Ovary (tissue), 7 donors: ENCODE measurements at regions not wholly inside any gene's neighbourhood (a gene's known extent, or its start where the extent isn't known, plus 50 kb on each side); places are given as distances from the start of the nearest gene placed in this dataset.

Source experiments
- DNase-seq, 5 donors: peaks; one replicate each; pipeline ENCODE4 v3.0.0-alpha.2; 2019 to 2020
- H3K27ac ChIP-seq, 2 donors: fragments of 200-600 bp; one replicate each; pipeline versions ENCODE4 v1.5.1 to v1.8.0; 2019 to 2022
- H3K27me3 ChIP-seq: fragments of 200-600 bp; one replicate; pipeline ENCODE4 v1.8.0; 2022
- H3K36me3 ChIP-seq: fragments of 200-600 bp; sonication (generic); one replicate; pipeline ENCODE4 v1.5.1; 2019
- H3K4me1 ChIP-seq: one replicate; pipeline ENCODE4 v1.8.1; 2013; ENCODE audit warnings: mild to moderate bottlenecking, moderate library complexity; ENCODE audit not compliant: insufficient read depth
- H3K4me3 ChIP-seq: fragments of 200-600 bp; sonication (generic); one replicate; pipeline ENCODE4 v1.5.1; 2017
- H3K9me3 ChIP-seq, 2 donors: fragments of 200-600 bp in 1 of 2; sonication (generic) in 1 of 2; one replicate each; pipeline versions ENCODE4 v1.5.1 to v1.8.1; 2013 to 2019; ENCODE audit warnings: mild to moderate bottlenecking in 1 of 2, moderate library complexity in 1 of 2
- CTCF ChIP-seq, 3 donors: fragments of 450-650 bp in 2 of 3; fragments of 200-600 bp in 1 of 3; IDR thresholded peaks; one replicate each; pipeline versions ENCODE4 v1.5.1 to v1.8.0; 2016 to 2022; ENCODE audit warnings: antibody characterized with exemption in 3 of 3, mild to moderate bottlenecking in 1 of 3
- EP300 ChIP-seq: sonication (generic); formaldehyde crosslinking; IDR thresholded peaks from one replicate; pipeline ENCODE4 v1.6.1; 2017; ENCODE audit warnings: antibody characterized with exemption
- POLR2A ChIP-seq: fragments of 450-650 bp; IDR thresholded peaks from one replicate; pipeline ENCODE4 v1.6.1; 2017; ENCODE audit warnings: antibody characterized with exemption, mild to moderate bottlenecking, moderate library complexity
- WGBS, 3 donors: extraction: QIAGEN DNeasy Blood & Tissue Kit in 1 of 3; methylation state at CpG; one replicate each; pipeline versions ENCODE4 v1.1.5 to v1.1.7; 2013 to 2017; 5-methylcytosine and 5-hydroxymethylcytosine counted together
- intact Hi-C, 4 donors: fragments of 100-400 bp; cut with DNase I; formaldehyde crosslinking; loops; one replicate each; pipeline versions ENCODE4 v1.11.0 to v1.15.1; 2022 to 2023
- donor health status: DM: no; HTN: no; CAD: no; lungs with moderate emphysema.
- donor health status: DM: no; HTN: no; CAD: no.
- donor health status: Bipolar disorder and iron deficiency.
- donor health status: DM: no; HTN: no; CAD: no.
- donor health status: DM: yes; HTN: yes; CAD: no.

GRCh38 chr3:82067420-82067819, 306.0 kb upstream of the GBE1 start:
- Histone ChIP-seq H3K36me3 (no peaks in the 10 kb centered on the region), H3K27ac (no peak overlapping the region), H3K4me3 (no peak overlapping the region), H3K4me1 (no peaks in the 10 kb centered on the region), H3K9me3 (no peaks in the 10 kb centered on the region), H3K27me3 (no peaks in the 10 kb centered on the region)
- intact Hi-C loops = loop anchor here in 1 of 4 donors (5.0 kb wide), 1 partner anchor 1470 kb away; no protein-coding TSS in a partner anchor
- WGBS, 3 donors = 92 to 95% (median 93%) methylated on average over 7 of the region's 7 CpGs
- TF ChIP-seq EP300 (no peak), CTCF (IDR thresholded peaks at IDR 0.05) (no peak), POLR2A (no peak)
- no peak for DNase-seq

GRCh38 chr3:82058809-82059208, 297.4 kb upstream of the GBE1 start:
- Histone ChIP-seq H3K4me3 (no peak overlapping the region), H3K4me1 (no peaks in the 10 kb centered on the region), H3K27ac (no peak overlapping the region), H3K36me3 (no peaks in the 10 kb centered on the region), H3K9me3 (no peaks in the 10 kb centered on the region), H3K27me3 (no peaks in the 10 kb centered on the region)
- no peak for DNase-seq
- intact Hi-C loops = no loop called here
- 88 to 91% (median 90%) methylated on average over 8 of the region's 8 CpGs for WGBS, 3 donors
- TF ChIP-seq CTCF (IDR thresholded peaks at IDR 0.05) (no peak), EP300 (no peak), POLR2A (no peak)

GRCh38 chr3:82055792-82056191, 294.3 kb upstream of the GBE1 start:
- intact Hi-C loops = no loop called here
- no peaks in the 10 kb centered on the region for H3K9me3 ChIP-seq
- TF ChIP-seq CTCF (IDR thresholded peaks at IDR 0.05) = no peak
- no peak for TF ChIP-seq EP300
- TF ChIP-seq POLR2A = no peak
- DNase-seq = no peak
- no peaks in the 10 kb centered on the region for H3K36me3 ChIP-seq
- H3K27ac ChIP-seq = no peak overlapping the region
- no peaks in the 10 kb centered on the region for H3K4me1 ChIP-seq
- WGBS, 3 donors = 51 to 63% (median 63%) methylated on average over 3 of the region's 3 CpGs
- no peak overlapping the region for H3K4me3 ChIP-seq
- no peaks in the 10 kb centered on the region for H3K27me3 ChIP-seq

GRCh38 chr3:82054849-82055248, 293.4 kb upstream of the GBE1 start:
- H3K9me3 ChIP-seq = no peaks in the 10 kb centered on the region
- TF ChIP-seq POLR2A = no peak
- TF ChIP-seq EP300 = no peak
- no peak for TF ChIP-seq CTCF (IDR thresholded peaks at IDR 0.05)
- H3K27ac ChIP-seq = no peak overlapping the region
- WGBS, 3 donors = 86 to 100% (median 100%) methylated on average over 1 of the region's 1 CpG
- no peaks in the 10 kb centered on the region for H3K27me3 ChIP-seq
- intact Hi-C loops = no loop called here
- DNase-seq = no peak
- no peaks in the 10 kb centered on the region for H3K36me3 ChIP-seq
- no peak overlapping the region for H3K4me3 ChIP-seq
- H3K4me1 ChIP-seq = no peaks in the 10 kb centered on the region

- Histone ChIP-seq H3K27ac (no peak overlapping the region), H3K36me3 (no peaks in the 10 kb centered on the region), H3K9me3 (no peaks in the 10 kb centered on the region), H3K4me3 (no peak overlapping the region), H3K4me1 (no peaks in the 10 kb centered on the region), H3K27me3 (no peaks in the 10 kb centered on the region)
- intact Hi-C loops = no loop called here
- TF ChIP-seq CTCF (IDR thresholded peaks at IDR 0.05) (no peak), POLR2A (no peak), EP300 (no peak)
- WGBS, 3 donors = 94 to 98% (median 98%) methylated on average over 1 of the region's 1 CpG
- no peak for DNase-seq
These were observed 291.8 kb upstream of the GBE1 start for GRCh38 chr3:82053236-82053635.
